GM12872 (cell line): ENCODE measurements at regions not wholly inside any gene's neighbourhood (a gene's known extent, or its start where the extent isn't known, plus 50 kb on each side); places are given as distances from the start of the nearest gene placed in this dataset.

Source experiments
- TF ChIP-seq, protein P1 (sequence below): IDR thresholded peaks from 3 replicates; pipeline ENCODE4 v1.5.1; 2011; ENCODE audit warnings: low read depth, mild to moderate bottlenecking, low read length, moderate library complexity; ENCODE audit not compliant: insufficient read depth

- TF ChIP-seq, protein P1, sequence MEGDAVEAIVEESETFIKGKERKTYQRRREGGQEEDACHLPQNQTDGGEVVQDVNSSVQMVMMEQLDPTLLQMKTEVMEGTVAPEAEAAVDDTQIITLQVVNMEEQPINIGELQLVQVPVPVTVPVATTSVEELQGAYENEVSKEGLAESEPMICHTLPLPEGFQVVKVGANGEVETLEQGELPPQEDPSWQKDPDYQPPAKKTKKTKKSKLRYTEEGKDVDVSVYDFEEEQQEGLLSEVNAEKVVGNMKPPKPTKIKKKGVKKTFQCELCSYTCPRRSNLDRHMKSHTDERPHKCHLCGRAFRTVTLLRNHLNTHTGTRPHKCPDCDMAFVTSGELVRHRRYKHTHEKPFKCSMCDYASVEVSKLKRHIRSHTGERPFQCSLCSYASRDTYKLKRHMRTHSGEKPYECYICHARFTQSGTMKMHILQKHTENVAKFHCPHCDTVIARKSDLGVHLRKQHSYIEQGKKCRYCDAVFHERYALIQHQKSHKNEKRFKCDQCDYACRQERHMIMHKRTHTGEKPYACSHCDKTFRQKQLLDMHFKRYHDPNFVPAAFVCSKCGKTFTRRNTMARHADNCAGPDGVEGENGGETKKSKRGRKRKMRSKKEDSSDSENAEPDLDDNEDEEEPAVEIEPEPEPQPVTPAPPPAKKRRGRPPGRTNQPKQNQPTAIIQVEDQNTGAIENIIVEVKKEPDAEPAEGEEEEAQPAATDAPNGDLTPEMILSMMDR = no peak
Measured at GRCh38 chr7:96534221-96534620, 175.4 kb downstream of the SEM1 start.

DNA sequence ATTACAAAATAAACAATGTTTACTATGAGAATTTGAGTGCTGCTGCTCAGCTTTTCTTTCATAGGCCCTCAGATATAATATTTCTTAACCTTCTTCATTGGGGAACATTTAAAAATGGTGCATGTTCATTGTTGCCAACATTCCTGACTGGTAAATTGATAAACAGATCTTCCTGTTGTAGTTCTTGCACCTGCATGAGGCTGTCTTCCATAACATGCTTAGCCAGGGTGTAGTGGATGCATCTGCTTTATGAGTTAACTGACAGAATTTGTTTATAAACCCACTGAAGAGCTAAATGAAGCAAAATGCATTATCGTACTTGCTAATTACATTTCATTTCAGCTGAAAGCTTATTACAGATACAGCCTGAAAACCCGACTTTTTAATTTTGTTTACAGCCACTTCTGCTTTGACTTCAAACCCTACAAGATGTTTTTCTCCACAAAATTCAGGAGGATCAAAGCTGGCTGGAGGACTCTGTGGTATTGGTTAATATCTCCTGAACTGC lies 177.2 kb downstream of the SEM1 start:
- TF ChIP-seq, protein P1 = no peak

DNA sequence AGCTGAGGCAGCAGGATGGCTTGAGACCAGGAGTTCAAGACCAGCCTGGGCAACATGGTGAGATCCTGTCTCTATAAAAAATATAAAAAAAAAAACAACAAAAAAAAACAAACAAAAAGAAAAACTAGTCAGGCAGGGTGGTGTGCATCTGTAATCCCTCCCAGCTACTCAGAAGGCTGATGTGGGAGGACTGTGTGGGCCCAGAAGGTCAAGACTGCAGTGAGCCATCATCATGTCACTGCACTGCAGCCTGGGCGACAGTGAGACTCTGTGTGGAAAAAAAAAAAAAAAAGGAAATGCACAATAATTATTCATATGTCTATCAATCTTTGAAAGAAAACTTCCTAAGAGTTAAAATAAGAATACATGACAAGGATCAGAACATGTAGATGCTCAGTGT lies 178.3 kb downstream of the SEM1 start:
- TF ChIP-seq, protein P1 = no peak

DNA sequence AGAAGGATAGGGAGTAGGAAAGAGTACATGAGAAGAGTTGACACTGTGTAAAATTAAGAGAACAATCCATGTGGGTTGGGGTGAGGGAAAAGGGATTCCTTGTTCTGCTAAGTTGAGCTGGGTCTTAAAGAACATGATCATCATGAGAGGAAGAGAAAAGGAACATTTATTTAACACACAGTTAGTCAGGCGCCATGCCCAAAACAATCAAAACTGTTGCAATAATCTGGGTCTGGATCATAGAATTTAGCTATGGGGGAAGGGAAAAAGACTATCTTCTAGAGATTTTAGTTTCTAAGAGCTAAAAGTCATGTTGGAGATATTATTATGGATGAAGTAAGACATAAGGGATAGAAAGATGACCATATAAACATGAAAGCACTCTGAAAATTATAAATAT lies 178.9 kb downstream of the SEM1 start:
- TF ChIP-seq, protein P1 = no peak

DNA sequence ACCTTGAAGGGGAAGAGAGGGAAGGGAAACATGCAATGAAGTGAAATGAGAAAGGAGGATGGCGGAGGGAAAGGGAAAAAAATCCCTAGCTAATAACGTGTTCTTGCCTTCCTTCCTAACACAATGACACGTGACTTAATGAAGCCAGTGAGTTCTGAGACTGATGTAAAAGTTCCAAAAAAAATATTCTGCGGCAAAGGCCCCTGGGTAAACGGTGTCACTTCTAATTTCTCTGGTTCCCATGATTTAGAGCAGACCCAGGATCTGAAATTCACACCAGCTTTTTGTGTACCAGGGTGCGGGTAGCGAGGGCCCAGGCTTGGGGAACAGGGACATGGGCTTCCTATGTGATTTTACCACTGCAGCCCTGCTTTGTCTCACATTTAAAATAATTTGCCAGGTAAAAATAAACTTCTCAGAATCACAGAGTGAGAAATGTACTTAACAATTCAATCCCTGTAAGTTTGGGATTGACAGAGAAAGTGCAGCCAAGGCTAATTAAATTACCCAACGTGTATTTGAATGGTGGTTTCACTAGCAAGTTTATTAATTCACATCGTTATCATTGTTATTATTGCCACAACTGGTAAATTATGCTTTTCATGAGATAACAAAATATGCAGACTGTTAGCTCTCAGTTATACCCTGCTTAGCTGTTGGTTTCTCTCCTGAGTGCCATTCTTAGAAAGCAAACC lies 182.4 kb downstream of the SEM1 start:
- TF ChIP-seq, protein P1 = no peak

- TF ChIP-seq, protein P1 = no peak
Measured at GRCh38 chr7:96526496-96526895, 183.2 kb downstream of the SEM1 start.

GRCh38 chr7:96521068-96521894 lies 188.4 kb downstream of the SEM1 start:
- TF ChIP-seq, protein P1 = no peak
